HepG2 (cell line): ENCODE measurements at regions not wholly inside any gene's neighbourhood (a gene's known extent, or its start where the extent isn't known, plus 50 kb on each side); places are given as distances from the start of the nearest gene placed in this dataset.

Experiments
- ATAC-seq: fragments of 200-7000 bp; cut with Tn5 transposase; 3 replicates; pipeline ENCODE4 v1.9.1; 2020; ENCODE audit warnings: mild to moderate bottlenecking, moderate library complexity
- BruUV-seq: library from RNA; stranded (reverse); fragments of 400-500 nt; replicated peaks from 2 replicates; lab custom pipeline; 2021; lab: Mats Ljungman, UMichigan
- CTCF ChIA-PET: fragments of 300-600 bp; formaldehyde crosslinking; extraction: SDS; loops from one replicate; lab custom pipeline; 2021; ENCODE audit warnings: low total read pairs, inconsistent platforms, low intra/inter-chr PET ratio; lab: Yijun Ruan, JAX
- POLR2A ChIA-PET: fragments of 350-600 bp; sonication (Branson Sonifier 250); formaldehyde crosslinking; loops from one replicate; lab custom pipeline; 2020; ENCODE audit warnings: antibody characterized with exemption, inconsistent platforms; lab: Yijun Ruan, JAX
- DNase-seq: peaks from one replicate; pipeline ENCODE4 v3.0.0-alpha.2; 2015; ENCODE audit warnings: low spot score
- FAIRE-seq: peaks from 3 replicates; lab custom pipeline; 2011; peaks lifted over from hg19 to GRCh38; lab: Jason Lieb, UNC
- H2AFZ ChIP-seq: one replicate; pipeline ENCODE4 v1.6.1; 2011; ENCODE audit warnings: low read length, inconsistent platforms
- H3K27ac ChIP-seq: fragments of 300-600 bp; 3 replicates; pipeline ENCODE4 v1.8.0; 2011; ENCODE audit warnings: mixed run types, mild to moderate bottlenecking, mixed read lengths, low read length, inconsistent platforms; ENCODE audit not compliant: insufficient read depth; ENCODE audit errors: extremely low read length
- H3K27me3 ChIP-seq, 2 experiments: fragments of 200-600 bp in 1 of 2; 2 replicates in 1 of 2; 3 replicates in 1 of 2; pipeline versions ENCODE4 v1.6.0 to v1.8.0; 2011; ENCODE audit warnings: low read length in 2 of 2, mild to moderate bottlenecking in 2 of 2, moderate library complexity in 2 of 2, inconsistent platforms in 1 of 2; ENCODE audit not compliant: insufficient read depth in 2 of 2, control insufficient read depth in 1 of 2
- H3K36me3 ChIP-seq, 2 experiments: fragments of 200-600 bp in 1 of 2; replicated peaks in 1 of 2; 2 replicates in 1 of 2; 3 replicates in 1 of 2; pipeline versions ENCODE4 v1.5.1 to v1.8.0; 2011; ENCODE audit warnings: low read length in 2 of 2, inconsistent platforms in 1 of 2; ENCODE audit not compliant: insufficient read depth in 2 of 2, control insufficient read depth in 1 of 2
- H3K4me1 ChIP-seq: 2 replicates; pipeline ENCODE4 v1.5.1; 2012; ENCODE audit warnings: low read length, inconsistent platforms; ENCODE audit not compliant: insufficient read depth
- H3K4me2 ChIP-seq: 2 replicates; pipeline ENCODE4 v1.6.0; 2011; ENCODE audit warnings: low read depth, low read length, inconsistent platforms
- H3K4me3 ChIP-seq, 3 experiments: fragments of 200-600 bp in 1 of 3; sonication (generic), shearing (Covaris generic) in 1 of 3; replicated peaks in 1 of 3; 2 replicates each; pipeline ENCODE4 v1.5.1; 2011 to 2016; ENCODE audit warnings: low read length in 3 of 3, inconsistent platforms in 2 of 3, low read depth in 2 of 3, mild to moderate bottlenecking in 2 of 3, control low read depth in 1 of 3, mixed read lengths in 1 of 3; ENCODE audit not compliant: insufficient read depth in 1 of 3
- H3K79me2 ChIP-seq: one replicate; pipeline ENCODE4 v1.6.1; 2011; ENCODE audit warnings: low read length, inconsistent platforms; ENCODE audit not compliant: insufficient read depth
- H3K9ac ChIP-seq: 2 replicates; pipeline ENCODE4 v1.6.0; 2011; ENCODE audit warnings: mild to moderate bottlenecking, low read depth, low read length, inconsistent platforms; ENCODE audit not compliant: insufficient read depth
- H3K9me3 ChIP-seq: 2 replicates; pipeline ENCODE4 v1.5.1; 2012; ENCODE audit warnings: mild to moderate bottlenecking, low read length
- H4K20me1 ChIP-seq: 2 replicates; pipeline ENCODE4 v1.6.0; 2011; ENCODE audit warnings: inconsistent platforms, mild to moderate bottlenecking, low read length, moderate library complexity; ENCODE audit not compliant: insufficient read depth
- ATF7 ChIP-seq, 2 experiments: fragments of 450-650 bp in 1 of 2; sonication (generic) in 1 of 2; formaldehyde crosslinking in 1 of 2; IDR thresholded peaks; 2 replicates each; pipeline versions ENCODE4 v1.4.0 to v1.6.1; 2016 to 2020; ENCODE audit warnings: antibody characterized with exemption in 1 of 2, mild to moderate bottlenecking in 1 of 2, missing genetic modification reagents in 1 of 2
- CREB1 ChIP-seq, 2 experiments: fragments of 450-650 bp in 1 of 2; IDR thresholded peaks; 2 replicates each; pipeline ENCODE4 v1.6.1; 2016 to 2017; ENCODE audit warnings: control low read depth in 1 of 2, mild to moderate bottlenecking in 1 of 2, missing compliant biosample characterization in 1 of 2, missing genetic modification characterization in 1 of 2
- GTF3A ChIP-seq: sonication (generic); formaldehyde crosslinking; conservative IDR thresholded peaks from 2 replicates; pipeline ENCODE4 v1.4.0; 2020; ENCODE audit warnings: mild to moderate bottlenecking, missing genetic modification reagents
- HES4 ChIP-seq: sonication (generic); formaldehyde crosslinking; IDR thresholded peaks from 2 replicates; pipeline ENCODE4 v1.9.0; 2021; ENCODE audit warnings: mild to moderate bottlenecking, missing genetic modification reagents, borderline replicate concordance
- HMGXB4 ChIP-seq, 2 experiments: sonication (generic) in 1 of 2; formaldehyde crosslinking in 1 of 2; IDR thresholded peaks; 2 replicates each; pipeline versions ENCODE4 v1.4.0 to v1.6.1; 2018 to 2020; ENCODE audit warnings: missing genetic modification reagents in 2 of 2, borderline replicate concordance in 1 of 2, low read depth in 1 of 2, mild to moderate bottlenecking in 1 of 2, missing biosample characterization in 1 of 2
- HNRNPUL1 ChIP-seq: fragments of 200-400 bp; formaldehyde crosslinking; IDR thresholded peaks from 2 replicates; pipeline ENCODE4 v1.6.1; 2017; ENCODE audit warnings: low read depth, mild to moderate bottlenecking, low read length, moderate library complexity
- NFE2L1 ChIP-seq: sonication (generic); formaldehyde crosslinking; IDR thresholded peaks from 2 replicates; pipeline ENCODE4 v1.4.0; 2020; ENCODE audit warnings: missing genetic modification reagents, mild to moderate bottlenecking, borderline replicate concordance
- NFIC ChIP-seq: IDR thresholded peaks from 2 replicates; pipeline ENCODE4 v1.6.1; 2012; ENCODE audit warnings: mild to moderate bottlenecking, low read length, inconsistent platforms
- SIX4 ChIP-seq: sonication (generic); formaldehyde crosslinking; IDR thresholded peaks from 2 replicates; pipeline ENCODE4 v1.4.0; 2020; ENCODE audit warnings: missing genetic modification reagents
- SP4 ChIP-seq: sonication (generic); formaldehyde crosslinking; IDR thresholded peaks from 2 replicates; pipeline ENCODE4 v1.8.1; 2023; ENCODE audit warnings: mild to moderate bottlenecking, missing genetic modification reagents
- XBP1 ChIP-seq: sonication (generic); formaldehyde crosslinking; IDR thresholded peaks from 2 replicates; pipeline ENCODE4 v1.5.0; 2020; ENCODE audit warnings: missing genetic modification reagents
- YEATS2 ChIP-seq: sonication (generic); formaldehyde crosslinking; IDR thresholded peaks from 2 replicates; pipeline ENCODE4 v1.4.0; 2020; ENCODE audit warnings: missing genetic modification reagents, borderline replicate concordance
- ZC3H13 ChIP-seq: sonication (generic); formaldehyde crosslinking; IDR thresholded peaks from 2 replicates; pipeline ENCODE4 v1.8.1; 2023; ENCODE audit warnings: mild to moderate bottlenecking, missing genetic modification reagents, moderate library complexity
- ZNF740 ChIP-seq: sonication (generic); formaldehyde crosslinking; IDR thresholded peaks from 2 replicates; pipeline ENCODE4 v1.4.0; 2020; ENCODE audit warnings: missing genetic modification reagents
- ZNF746 ChIP-seq: sonication (generic); formaldehyde crosslinking; IDR thresholded peaks from 2 replicates; pipeline ENCODE4 v1.8.0; 2022; ENCODE audit warnings: mild to moderate bottlenecking, missing genetic modification reagents
- ZNF772 ChIP-seq: sonication (generic); formaldehyde crosslinking; IDR thresholded peaks from 2 replicates; pipeline ENCODE4 v1.5.0; 2020; ENCODE audit warnings: mild to moderate bottlenecking, missing genetic modification reagents
- ZSCAN12 ChIP-seq: sonication (generic); formaldehyde crosslinking; IDR thresholded peaks from 2 replicates; pipeline ENCODE4 v1.9.0; 2021; ENCODE audit warnings: mild to moderate bottlenecking, missing genetic modification reagents
- ZSCAN30 ChIP-seq: sonication (generic); formaldehyde crosslinking; IDR thresholded peaks from 2 replicates; pipeline ENCODE4 v1.5.0; 2020; ENCODE audit warnings: mild to moderate bottlenecking, missing genetic modification reagents
- WGBS: methylation state at CpG from one replicate; pipeline ENCODE4 v1.1.6; 2017; ENCODE audit warnings: low lambda C conversion rate; 5-methylcytosine and 5-hydroxymethylcytosine counted together
- in situ Hi-C: cut with HindIII; loops from 2 replicates; pipeline ENCODE4 v1.10.0; 2017; ENCODE audit warnings: low pct_unique_long_range_greater_than_20kb; ENCODE audit not compliant: extremely low pct_ligation_motif_present
- intact Hi-C: fragments of 100-400 bp; cut with micrococcal nuclease; formaldehyde crosslinking; loops from one replicate; pipeline ENCODE4 v1.10.0; 2022; ENCODE audit not compliant: unreplicated experiment

- Histone ChIP-seq H3K9me3 (no peaks in the 10 kb centered on the region), H3K79me2 (no peaks in the 10 kb centered on the region), H3K27me3 (peaks cover 0 to 8% of the 10 kb centered on the region in 2 experiments; a peak in 2 of 5 replicates), H3K4me2 (no peak overlapping the region), H3K36me3 (no peaks in the 10 kb centered on the region), H2AFZ (no peak overlapping the region), H4K20me1 (no peaks in the 10 kb centered on the region), H3K4me3 (no peak overlapping the region), H3K27ac (no peak overlapping the region), H3K4me1 (no peaks in the 10 kb centered on the region), H3K9ac (no peak overlapping the region)
- intact Hi-C loops (loop anchor here (5.0 kb wide), 1 partner anchor 900 kb away; no protein-coding TSS in a partner anchor), in situ Hi-C loops (no loop called here)
- no peak for ATAC-seq
- ChIA-PET POLR2A (no interaction called here), CTCF (no interaction called here)
- no TSS peak for BruUV-seq
- DNase-seq = no peak
- no peak for FAIRE-seq
- no peak for TF ChIP-seq NFIC
- TF ChIP-seq HNRNPUL1 = no peak
- no peak for TF ChIP-seq SIX4
- TF ChIP-seq ZNF746 (CRISPR knock-in tag) = no peak
- TF ChIP-seq XBP1 = no peak
- TF ChIP-seq HES4 (CRISPR knock-in tag) = no peak
- no peak for TF ChIP-seq NFE2L1 (CRISPR knock-in tag)
- no peak for TF ChIP-seq ZC3H13 (CRISPR knock-in tag)
These were observed 197.3 kb upstream of the CCDC150 start for GRCh38 chr2:196442211-196442610.

- Histone ChIP-seq H3K27ac (no peak overlapping the region), H3K27me3 (peaks cover 0 to 4% of the 10 kb centered on the region in 2 experiments; a peak in 2 of 5 replicates), H3K79me2 (no peaks in the 10 kb centered on the region), H3K4me1 (no peaks in the 10 kb centered on the region), H3K4me2 (no peak overlapping the region), H4K20me1 (no peaks in the 10 kb centered on the region), H2AFZ (no peak overlapping the region), H3K9ac (no peak overlapping the region), H3K36me3 (no peaks in the 10 kb centered on the region), H3K4me3 (no peak overlapping the region), H3K9me3 (no peaks in the 10 kb centered on the region)
- no TSS peak for BruUV-seq
- FAIRE-seq (no peak), DNase-seq (no peak), ATAC-seq (no peak)
- 5% methylated on average over 1 of the region's 1 CpG for WGBS
- in situ Hi-C loops (no loop called here), intact Hi-C loops (loop anchor here (5.0 kb wide), 1 partner anchor 898 kb away; no protein-coding TSS in a partner anchor)
- ChIA-PET POLR2A (no interaction called here), CTCF (no interaction called here)
- TF ChIP-seq HMGXB4 (CRISPR knock-in tag; IDR thresholded peaks at IDR 0.05; ENCODE audit: borderline replicate concordance in 1 of 2, low read depth in 1 of 2) = no peak
- TF ChIP-seq SP4 (CRISPR knock-in tag) = no peak
- TF ChIP-seq ZSCAN12 (CRISPR knock-in tag) = no peak
- no peak for TF ChIP-seq ZNF772
- peak; percentile 35; the same call in 1 of the 2 replicates for TF ChIP-seq CREB1 (IDR thresholded peaks at IDR 0.05)
- TF ChIP-seq CREB1 (CRISPR knock-in tag; IDR thresholded peaks at IDR 0.05) = no peak
- TF ChIP-seq ZNF740 = no peak
- TF ChIP-seq GTF3A (CRISPR knock-in tag) = no peak
- TF ChIP-seq ZSCAN30 (CRISPR knock-in tag) = no peak
- TF ChIP-seq YEATS2 (CRISPR knock-in tag) = no peak
- peak; percentile 97 for TF ChIP-seq ATF7 (IDR thresholded peaks at IDR 0.05)
- no peak for TF ChIP-seq ATF7 (CRISPR knock-in tag; IDR thresholded peaks at IDR 0.05)
These were observed 195.1 kb upstream of the CCDC150 start for GRCh38 chr2:196444442-196444841.
